ENCODE measurements at regions not wholly inside any gene's neighbourhood (a gene's known extent, or its start where the extent isn't known, plus 50 kb on each side); places are given as distances from the start of the nearest gene placed in this dataset.

GRCh38 chr20:10771435-10772140, 97.8 kb upstream of the JAG1 start:
- DNase-seq (ENCODE audit: low read depth): no peak

DNA sequence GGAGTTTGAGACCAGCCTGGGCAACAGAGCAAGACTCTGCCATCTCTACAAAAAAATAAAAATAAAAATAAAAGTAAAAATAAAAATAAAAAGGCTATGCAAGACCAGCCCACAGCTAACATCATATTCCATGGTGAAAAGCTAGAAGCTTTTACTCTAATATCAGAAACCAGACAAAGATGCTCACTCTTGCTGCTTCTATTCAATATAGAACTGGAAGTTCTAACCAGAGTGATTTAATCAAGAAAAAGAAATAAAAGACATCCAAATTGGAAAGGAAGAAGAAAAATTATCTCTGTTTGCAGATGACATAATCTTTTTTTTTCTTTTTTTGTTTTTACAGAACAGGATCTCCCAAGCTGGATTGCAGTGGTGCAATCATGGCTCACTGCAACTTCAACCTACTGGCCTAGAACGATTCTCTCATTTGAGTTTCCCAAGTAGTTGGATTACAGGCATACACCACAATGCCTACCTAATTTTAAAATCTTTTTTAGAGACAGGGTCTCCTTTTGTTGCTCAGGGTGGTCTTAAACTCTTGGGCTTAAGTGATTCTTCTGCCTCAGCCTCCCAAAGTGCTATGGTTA, 100.7 kb upstream of the JAG1 start:
- no peak for DNase-seq (ENCODE audit: low read depth)

DNA sequence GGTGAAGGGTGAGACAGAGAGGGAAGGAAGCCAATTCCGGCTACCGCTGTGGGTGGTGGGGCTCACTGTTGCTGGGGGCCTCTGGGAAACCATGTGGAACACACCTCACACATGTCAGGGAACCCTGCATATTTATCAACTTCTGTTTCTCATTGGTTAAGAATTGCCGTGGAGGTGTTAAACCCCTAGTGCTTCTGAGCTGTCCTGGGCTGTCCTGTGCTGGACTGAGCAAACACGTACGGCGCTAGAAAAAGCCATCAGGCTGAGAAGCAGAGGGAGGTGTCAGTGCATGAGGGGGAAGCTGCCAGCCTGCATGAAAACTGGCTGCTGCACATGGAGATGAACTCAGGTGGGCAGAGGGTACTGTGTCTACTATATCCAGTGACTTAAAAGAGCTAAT, 103.9 kb upstream of the JAG1 start:
- DNase-seq (ENCODE audit: low read depth): no peak

DNA sequence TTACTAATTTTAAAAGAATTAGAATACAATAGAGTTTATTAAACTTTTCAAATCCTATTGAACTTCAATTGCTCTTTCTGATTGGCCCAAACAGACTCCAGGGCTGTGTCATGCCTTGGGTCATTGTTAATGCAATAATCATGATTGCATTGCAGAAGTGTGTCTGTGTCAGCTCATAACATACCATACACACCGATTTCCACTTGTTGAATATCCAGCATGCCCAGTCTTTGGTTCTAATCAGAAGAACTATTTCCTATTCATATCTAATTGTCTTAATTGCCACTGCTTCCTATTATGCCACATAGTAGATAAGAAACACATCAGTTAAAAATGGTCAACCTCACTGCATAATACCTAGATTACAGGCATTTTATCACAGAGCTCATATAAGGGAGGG, 106.1 kb upstream of the JAG1 start:
- no peak for DNase-seq (ENCODE audit: low read depth)

- no peak for DNase-seq (ENCODE audit: low read depth)
These were observed 107.1 kb upstream of the JAG1 start for GRCh38 chr20:10780901-10781300.

GRCh38 chr20:10781526-10781925, 107.7 kb upstream of the JAG1 start:
- DNase-seq (ENCODE audit: low read depth): no peak

GRCh38 chr20:10783707-10784553, 110.1 kb upstream of the JAG1 start:
- DNase-seq (ENCODE audit: low read depth): no peak

GRCh38 chr20:10784554-10785183, 110.9 kb upstream of the JAG1 start:
- no peak for DNase-seq (ENCODE audit: low read depth)

GRCh38 chr20:10786678-10787077, 112.9 kb upstream of the JAG1 start:
- no peak for DNase-seq (ENCODE audit: low read depth)

DNA sequence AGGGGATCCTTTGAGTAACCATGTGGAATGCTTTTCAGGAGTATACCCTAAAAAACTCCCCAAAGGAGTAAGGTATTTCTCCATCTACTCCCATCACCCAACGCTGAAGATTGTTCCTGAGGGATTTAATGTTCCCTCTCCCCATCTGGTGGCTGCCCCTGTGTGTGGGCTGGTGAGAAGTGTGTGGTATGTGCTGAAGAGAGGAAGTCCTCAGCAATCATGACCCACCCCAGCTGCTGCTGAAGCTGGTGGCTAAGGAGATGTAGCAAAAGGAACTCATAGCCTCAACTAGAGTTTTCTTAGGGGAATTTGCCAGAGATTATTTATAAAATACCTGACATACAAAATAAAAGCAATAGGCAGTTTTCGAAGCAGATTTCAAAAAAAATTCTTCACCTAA, 114.3 kb upstream of the JAG1 start:
- DNase-seq (ENCODE audit: low read depth): no peak

GRCh38 chr20:10788877-10789276, 115.1 kb upstream of the JAG1 start:
- DNase-seq (ENCODE audit: low read depth): no peak

GRCh38 chr20:10789386-10789785, 115.6 kb upstream of the JAG1 start:
- no peak for DNase-seq (ENCODE audit: low read depth)

- DNase-seq (ENCODE audit: low read depth): no peak
These were observed 116.2 kb upstream of the JAG1 start for GRCh38 chr20:10790013-10790412.

DNA sequence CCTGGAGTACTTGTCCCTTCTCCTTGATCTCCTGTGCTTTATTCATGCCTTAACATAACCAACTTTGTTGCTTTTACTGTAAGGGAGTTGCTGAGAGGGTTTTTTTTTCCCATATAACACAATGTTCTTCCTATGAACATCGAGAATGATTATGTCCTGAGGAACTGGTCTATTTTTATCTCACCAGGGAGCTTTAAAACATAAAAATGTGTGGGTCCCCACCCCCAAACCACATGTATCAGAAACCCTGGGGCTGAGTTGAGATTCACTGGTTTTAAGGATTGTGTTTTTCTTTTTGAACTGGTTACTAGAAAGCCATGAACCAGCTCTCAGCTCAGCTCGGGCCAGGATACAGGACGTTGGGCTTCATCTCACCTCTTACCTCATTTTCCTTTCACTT, 118.5 kb upstream of the JAG1 start:
- DNase-seq (ENCODE audit: low read depth): no peak

GRCh38 chr20:10793766-10794165, 120.0 kb upstream of the JAG1 start:
- no peak for DNase-seq (ENCODE audit: low read depth)

- no peak for DNase-seq (ENCODE audit: low read depth)
These were observed 121.0 kb upstream of the JAG1 start for GRCh38 chr20:10794765-10795164.

GRCh38 chr20:10795286-10796026, 121.7 kb upstream of the JAG1 start:
- no peak for DNase-seq (ENCODE audit: low read depth)

DNA sequence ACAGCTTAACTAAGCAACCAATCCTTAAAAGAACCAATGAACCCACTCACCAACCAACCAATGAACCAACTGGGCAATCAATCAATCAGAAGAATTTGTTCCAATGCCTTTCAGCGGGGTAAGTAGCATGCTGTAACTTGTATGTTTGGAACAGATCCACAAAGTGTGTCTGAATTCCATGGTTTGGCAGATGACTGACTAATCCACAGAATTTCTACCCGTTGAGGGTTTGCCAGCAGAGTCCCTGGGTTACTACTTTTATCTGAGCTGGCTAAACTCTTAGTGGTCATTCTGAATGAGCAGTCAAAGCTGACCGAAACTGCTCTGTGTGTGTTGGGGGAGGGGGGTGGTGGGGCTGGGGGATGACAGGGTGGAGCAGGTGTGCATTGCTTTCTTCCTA, 125.0 kb upstream of the JAG1 start:
- DNase-seq (ENCODE audit: low read depth): no peak

- DNase-seq (ENCODE audit: low read depth): no peak
These were observed 125.9 kb upstream of the JAG1 start for GRCh38 chr20:10799735-10800134.

DNA sequence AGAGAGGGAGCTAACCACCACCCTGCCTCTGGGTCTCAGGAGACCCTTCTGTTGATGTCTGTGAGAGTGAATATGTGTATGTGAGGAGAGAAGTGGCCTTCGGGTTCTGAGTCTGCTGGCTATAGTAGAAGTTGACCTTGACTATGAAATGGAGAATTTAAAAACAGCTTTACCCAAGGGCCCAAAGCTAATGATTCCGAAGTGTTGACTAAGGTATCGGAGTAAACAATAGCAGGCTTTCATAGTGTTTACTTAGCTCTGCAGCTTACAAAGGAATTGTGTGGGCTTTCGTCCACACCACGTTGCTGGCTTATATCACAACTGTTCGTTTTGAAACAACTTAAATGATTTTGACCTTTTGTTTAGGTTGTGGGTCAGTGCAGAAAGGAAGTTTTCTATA, 126.5 kb upstream of the JAG1 start:
- no peak for DNase-seq (ENCODE audit: low read depth)

- no peak for DNase-seq (ENCODE audit: low read depth)
These were observed 128.4 kb upstream of the JAG1 start for GRCh38 chr20:10802236-10802635.

DNA sequence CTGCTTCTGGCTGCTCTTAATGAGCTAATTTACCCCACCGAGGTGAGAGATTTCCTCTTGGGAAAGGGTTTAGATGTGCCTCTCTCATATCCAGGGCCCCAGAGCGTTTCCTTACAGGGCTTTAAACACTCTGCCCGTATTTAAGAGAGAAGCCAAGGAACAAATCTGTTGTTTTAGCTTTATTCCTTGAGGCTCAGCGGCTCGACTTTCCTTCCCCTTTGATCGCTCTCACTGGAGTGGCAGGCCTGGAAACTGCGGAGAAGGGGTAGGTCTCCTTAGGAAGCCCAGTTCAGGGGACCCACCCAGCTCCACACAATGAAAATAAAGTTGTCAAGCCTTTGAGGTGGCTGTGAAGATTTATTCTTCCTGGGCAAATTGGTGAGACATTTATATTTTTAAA, 132.0 kb upstream of the JAG1 start:
- no peak for DNase-seq (ENCODE audit: low read depth)

Measured in CMK (cell line).